GM12865 (cell line): ENCODE measurements at regions not wholly inside any gene's neighbourhood (a gene's known extent, or its start where the extent isn't known, plus 50 kb on each side); places are given as distances from the start of the nearest gene placed in this dataset.
A peak's percentile ranks its signal among the peaks of the same experiment; 100 is the strongest.

Experiments
- DNase-seq: peaks from one replicate; pipeline ENCODE4 v3.0.0; 2010; ENCODE audit warnings: low read depth
- H3K4me3 ChIP-seq: 2 replicates; pipeline ENCODE4 v1.5.1; 2011; ENCODE audit warnings: mild to moderate bottlenecking, low read depth, low read length, control low read depth
- TF ChIP-seq, protein P1 (sequence below): IDR thresholded peaks from 2 replicates; pipeline ENCODE4 v1.5.1; 2011; ENCODE audit warnings: low read length, control low read depth, low read depth, inconsistent platforms; ENCODE audit not compliant: insufficient read depth; ENCODE audit errors: missing control alignments

DNA sequence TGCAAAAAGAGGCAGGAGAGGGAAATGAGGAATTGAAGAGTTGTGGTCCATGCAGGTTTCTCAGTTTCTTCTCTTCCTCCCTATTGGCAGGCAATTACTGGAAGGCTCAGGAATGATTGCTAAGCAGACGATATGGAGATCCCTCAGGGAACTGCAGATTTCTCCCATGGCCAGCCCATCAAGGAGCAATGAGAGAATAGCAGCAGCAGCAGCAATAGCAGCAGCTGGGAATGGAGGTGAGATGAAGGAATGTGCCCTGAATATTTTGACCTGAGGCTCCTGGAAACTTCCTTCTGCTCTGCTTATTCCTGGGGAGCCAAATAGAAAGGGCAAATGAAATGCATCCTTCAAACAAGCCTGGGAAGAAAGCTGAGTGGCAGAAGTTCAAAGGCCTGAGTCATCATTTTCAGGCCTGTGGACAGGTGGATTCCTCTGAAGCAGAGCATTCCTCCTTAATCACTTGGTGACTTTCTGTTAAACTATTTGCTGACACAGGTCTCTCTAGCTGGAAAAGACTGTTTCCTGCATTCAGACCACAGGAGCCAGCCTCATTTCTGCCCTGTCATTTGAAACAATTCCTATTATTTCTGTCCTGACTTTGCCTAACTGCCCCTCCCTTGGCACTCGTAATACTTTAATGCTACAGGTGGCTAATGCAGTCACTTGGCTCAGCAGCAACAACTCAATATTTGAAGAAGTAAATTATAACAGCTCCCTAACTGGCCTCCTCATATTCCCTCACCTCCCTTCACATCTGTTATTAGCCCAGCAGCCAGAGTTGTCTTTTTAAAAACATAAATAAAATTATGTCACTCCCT, 146.9 kb upstream of the GADL1 start:
- TF ChIP-seq, protein P1, sequence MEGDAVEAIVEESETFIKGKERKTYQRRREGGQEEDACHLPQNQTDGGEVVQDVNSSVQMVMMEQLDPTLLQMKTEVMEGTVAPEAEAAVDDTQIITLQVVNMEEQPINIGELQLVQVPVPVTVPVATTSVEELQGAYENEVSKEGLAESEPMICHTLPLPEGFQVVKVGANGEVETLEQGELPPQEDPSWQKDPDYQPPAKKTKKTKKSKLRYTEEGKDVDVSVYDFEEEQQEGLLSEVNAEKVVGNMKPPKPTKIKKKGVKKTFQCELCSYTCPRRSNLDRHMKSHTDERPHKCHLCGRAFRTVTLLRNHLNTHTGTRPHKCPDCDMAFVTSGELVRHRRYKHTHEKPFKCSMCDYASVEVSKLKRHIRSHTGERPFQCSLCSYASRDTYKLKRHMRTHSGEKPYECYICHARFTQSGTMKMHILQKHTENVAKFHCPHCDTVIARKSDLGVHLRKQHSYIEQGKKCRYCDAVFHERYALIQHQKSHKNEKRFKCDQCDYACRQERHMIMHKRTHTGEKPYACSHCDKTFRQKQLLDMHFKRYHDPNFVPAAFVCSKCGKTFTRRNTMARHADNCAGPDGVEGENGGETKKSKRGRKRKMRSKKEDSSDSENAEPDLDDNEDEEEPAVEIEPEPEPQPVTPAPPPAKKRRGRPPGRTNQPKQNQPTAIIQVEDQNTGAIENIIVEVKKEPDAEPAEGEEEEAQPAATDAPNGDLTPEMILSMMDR: no peak
- no peak for DNase-seq
- H3K4me3 ChIP-seq: no peak overlapping the region

DNA sequence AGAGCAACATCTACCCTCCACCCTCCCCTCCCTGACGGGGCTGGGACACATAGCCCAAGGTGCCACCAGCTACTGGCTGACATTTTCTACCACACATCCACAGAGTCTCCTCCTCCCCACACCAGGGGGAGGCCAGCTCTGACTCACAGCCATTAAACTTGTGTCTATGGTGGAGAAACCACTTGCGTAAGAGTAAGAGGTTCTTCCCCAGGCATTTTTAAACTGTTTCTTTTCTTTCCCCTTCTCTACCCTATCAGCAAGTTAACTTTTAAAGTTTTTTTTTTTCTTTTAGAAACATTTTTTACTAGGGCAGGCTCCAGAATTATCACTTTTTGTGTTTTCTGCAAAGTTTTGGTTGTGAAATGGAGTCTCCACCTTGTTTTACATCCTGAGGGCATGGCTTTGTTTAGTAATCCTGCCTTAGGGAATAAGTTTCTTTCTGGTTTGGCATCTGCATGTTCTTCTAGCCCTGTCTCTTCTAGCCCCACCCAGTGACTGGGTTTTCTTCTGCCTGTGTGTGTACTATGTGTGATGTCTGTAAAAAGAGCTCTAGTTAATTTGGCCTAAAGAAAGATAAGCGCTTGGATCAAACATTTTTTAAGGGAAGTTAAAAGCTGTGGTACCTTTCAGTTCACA, 148.8 kb upstream of the GADL1 start:
- no peak overlapping the region for H3K4me3 ChIP-seq
- TF ChIP-seq, protein P1: no peak
- no peak for DNase-seq

DNA sequence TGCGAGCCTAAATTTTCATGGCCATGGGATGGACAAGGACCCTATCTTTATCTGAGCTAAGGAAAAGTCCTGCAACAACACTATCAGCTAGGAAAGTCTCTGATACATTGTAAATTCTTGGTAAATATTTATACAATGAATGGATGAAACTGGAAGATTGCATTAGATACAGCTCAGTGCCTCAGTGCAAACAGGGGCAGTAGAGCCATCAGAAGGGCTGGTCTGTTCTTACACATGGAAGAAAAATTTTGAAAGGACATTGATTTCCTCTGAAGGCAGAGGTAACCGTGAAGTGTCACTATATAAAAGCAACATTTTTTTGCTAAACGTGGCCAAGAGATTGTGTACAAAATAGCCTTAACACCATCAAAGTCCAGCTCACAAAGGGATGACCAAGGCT, 153.2 kb upstream of the GADL1 start:
- no peak for DNase-seq
- H3K4me3 ChIP-seq: no peak overlapping the region
- TF ChIP-seq, protein P1: no peak

DNA sequence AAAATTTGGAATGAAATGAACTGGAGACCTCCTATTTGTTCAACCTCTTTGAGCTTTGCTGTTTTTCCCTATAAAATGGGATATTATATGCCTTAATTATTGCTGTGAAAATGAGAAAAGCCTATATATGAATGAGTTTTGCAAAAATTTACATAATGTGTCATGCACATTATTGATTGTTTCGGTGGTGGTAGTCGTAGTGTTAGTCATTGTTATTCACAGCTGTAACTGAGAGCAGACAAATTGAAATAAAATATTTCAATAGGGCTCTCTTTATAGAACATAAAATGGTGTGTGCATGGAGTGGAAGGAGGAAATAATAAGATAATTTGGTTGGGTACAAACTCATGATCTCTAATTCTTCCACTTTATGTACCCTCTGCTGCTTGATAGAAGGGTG, 153.7 kb upstream of the GADL1 start:
- no peak for DNase-seq
- TF ChIP-seq, protein P1: no peak
- H3K4me3 ChIP-seq: no peak overlapping the region

DNA sequence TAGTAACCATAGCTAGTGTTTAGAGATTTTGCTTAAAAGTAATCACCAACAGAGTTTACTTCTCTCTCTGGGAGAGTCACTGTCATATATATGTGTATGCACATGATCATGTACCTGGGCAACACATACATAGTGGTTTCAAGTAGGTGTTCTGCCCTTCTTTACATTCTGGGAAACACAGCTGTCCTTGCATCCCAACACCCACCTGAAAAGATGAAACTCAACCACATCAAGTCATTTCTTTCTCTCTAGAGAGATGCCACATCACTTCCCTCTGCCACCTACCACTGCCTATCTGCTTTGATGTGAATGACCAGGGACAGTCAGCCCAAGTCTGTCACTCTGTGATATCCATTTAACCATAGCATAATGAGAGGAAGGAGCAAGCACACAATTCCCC, 155.8 kb upstream of the GADL1 start:
- TF ChIP-seq, protein P1: no peak
- DNase-seq: peak; percentile 3
- no peak overlapping the region for H3K4me3 ChIP-seq

DNA sequence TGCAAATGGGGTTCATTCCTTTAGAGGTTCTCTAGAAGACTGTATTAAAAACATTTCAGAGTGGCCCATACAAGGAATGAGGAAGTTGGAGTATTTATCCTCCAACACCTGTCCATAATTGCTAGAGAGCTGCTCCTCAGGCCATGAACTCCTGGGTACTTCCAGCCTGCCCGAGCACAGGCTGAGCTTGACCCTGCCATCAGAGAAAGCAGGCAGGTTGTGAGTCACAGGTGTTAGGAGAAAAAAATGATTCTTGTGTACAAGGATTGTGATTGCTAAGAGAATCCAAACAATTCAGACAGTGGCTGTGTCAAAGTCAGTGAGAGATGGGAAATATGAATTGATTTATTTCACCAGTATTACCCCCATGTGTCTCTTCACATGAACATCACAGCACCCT, 156.8 kb upstream of the GADL1 start:
- TF ChIP-seq, protein P1: no peak
- H3K4me3 ChIP-seq: no peak overlapping the region
- no peak for DNase-seq

DNA sequence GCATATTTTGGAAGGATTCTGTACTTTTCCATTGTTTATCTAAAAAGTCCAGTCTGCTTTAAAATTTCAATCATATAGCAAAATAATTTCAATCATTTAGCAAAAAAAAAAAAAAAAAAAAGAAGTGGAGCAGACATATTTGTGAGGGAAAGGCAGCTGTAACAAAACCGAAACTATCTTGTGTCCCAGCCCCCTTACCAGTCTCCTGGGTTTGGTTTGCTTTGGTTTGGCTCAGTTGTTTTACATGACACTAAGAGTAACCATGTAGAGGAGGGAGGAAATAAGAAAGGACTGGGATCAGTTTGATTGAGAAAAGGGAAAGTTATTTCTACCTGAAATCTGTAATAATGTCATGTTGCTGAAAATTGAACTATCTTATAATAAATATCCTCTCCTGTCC, 158.8 kb upstream of the GADL1 start:
- TF ChIP-seq, protein P1: no peak
- no peak overlapping the region for H3K4me3 ChIP-seq
- DNase-seq: no peak
